GM23338 (cell line): ENCODE measurements at regions not wholly inside any gene's neighbourhood (a gene's known extent, or its start where the extent isn't known, plus 50 kb on each side); places are given as distances from the start of the nearest gene placed in this dataset.

Source experiments
- EZH2 ChIP-seq: fragments of 200-600 bp; sonication (generic); IDR thresholded peaks from one replicate; pipeline ENCODE4 v1.8.0; 2017; ENCODE audit warnings: antibody characterized with exemption, mild to moderate bottlenecking, low read depth; ENCODE audit not compliant: unreplicated experiment
- EZH2phosphoT487 ChIP-seq: fragments of 200-600 bp; sonication (generic); IDR thresholded peaks from one replicate; pipeline ENCODE4 v1.8.1; 2018; ENCODE audit warnings: antibody characterized with exemption; ENCODE audit not compliant: unreplicated experiment
- POLR2AphosphoS5 ChIP-seq: IDR thresholded peaks from 2 replicates; pipeline ENCODE4 v1.6.1; 2016; ENCODE audit warnings: antibody characterized with exemption, low read depth
- TF ChIP-seq, protein P1 (sequence below), 2 experiments: fragments of 200-600 bp in 1 of 2; sonication (generic) in 1 of 2; conservative IDR thresholded peaks; 2 replicates each; pipeline versions ENCODE4 v1.5.1 to v1.6.1; 2016 to 2017; ENCODE audit warnings: antibody characterized with exemption in 2 of 2, low read depth in 2 of 2, mild to moderate bottlenecking in 2 of 2, moderate library complexity in 1 of 2

DNA sequence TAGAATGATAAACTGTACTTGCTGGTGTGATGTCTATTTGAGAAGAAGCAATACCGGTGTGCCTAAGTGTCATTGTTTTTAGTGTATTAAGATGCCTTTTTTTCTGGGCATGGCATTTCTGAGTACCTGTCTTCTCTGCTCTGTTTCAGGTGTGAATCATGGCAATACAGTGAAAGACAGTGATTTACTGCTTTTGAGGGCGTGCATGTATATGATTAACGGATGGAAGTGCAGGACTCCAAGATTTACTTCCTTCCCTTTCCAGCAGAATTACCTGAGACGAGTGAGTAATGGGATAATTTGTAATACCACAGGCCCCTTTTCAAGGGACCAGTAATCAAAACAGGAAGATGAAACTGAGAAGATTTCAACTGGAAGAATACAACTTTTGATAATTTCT is 315.8 kb downstream of the SOX4 start:
- TF ChIP-seq, protein P1, sequence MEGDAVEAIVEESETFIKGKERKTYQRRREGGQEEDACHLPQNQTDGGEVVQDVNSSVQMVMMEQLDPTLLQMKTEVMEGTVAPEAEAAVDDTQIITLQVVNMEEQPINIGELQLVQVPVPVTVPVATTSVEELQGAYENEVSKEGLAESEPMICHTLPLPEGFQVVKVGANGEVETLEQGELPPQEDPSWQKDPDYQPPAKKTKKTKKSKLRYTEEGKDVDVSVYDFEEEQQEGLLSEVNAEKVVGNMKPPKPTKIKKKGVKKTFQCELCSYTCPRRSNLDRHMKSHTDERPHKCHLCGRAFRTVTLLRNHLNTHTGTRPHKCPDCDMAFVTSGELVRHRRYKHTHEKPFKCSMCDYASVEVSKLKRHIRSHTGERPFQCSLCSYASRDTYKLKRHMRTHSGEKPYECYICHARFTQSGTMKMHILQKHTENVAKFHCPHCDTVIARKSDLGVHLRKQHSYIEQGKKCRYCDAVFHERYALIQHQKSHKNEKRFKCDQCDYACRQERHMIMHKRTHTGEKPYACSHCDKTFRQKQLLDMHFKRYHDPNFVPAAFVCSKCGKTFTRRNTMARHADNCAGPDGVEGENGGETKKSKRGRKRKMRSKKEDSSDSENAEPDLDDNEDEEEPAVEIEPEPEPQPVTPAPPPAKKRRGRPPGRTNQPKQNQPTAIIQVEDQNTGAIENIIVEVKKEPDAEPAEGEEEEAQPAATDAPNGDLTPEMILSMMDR (conservative IDR thresholded peaks at IDR 0.05; ENCODE audit: low read depth in 2 of 2), result no peak
- TF ChIP-seq EZH2, result no peak
- no peak for TF ChIP-seq POLR2AphosphoS5
- no peak for TF ChIP-seq EZH2phosphoT487
